ENCODE measurements at regions not wholly inside any gene's neighbourhood (a gene's known extent, or its start where the extent isn't known, plus 50 kb on each side); places are given as distances from the start of the nearest gene placed in this dataset.

DNA sequence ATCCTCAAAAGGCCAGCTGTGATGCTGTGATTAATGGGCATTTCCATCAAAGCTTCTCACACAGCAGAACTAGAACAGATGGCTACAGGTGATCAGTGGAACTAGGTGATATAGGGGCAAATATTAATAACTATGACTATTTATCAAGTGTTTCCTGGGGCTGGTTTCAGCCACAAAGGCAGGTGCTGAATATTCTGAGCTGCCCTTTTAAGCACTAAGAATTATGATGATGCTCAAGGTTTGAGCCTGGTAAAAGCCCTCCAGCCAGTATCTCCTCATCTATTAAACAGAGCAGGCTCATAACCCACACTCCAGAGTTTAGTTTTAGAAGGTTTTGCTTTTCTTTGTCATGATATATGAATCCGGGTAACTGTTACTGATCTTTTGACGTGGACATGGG, 129.5 kb upstream of the ACP3 start:
- H3K36me3 ChIP-seq: no peaks in the 10 kb centered on the region
- no peaks in the 10 kb centered on the region for H3K27me3 ChIP-seq
- no peak overlapping the region for H3K27ac ChIP-seq
- intact Hi-C loops (cut with DNase I): no loop called here
- ATAC-seq (no peak), DNase-seq (no peak)
- H3K4me1 ChIP-seq: no peaks in the 10 kb centered on the region
- TF ChIP-seq, protein P1, sequence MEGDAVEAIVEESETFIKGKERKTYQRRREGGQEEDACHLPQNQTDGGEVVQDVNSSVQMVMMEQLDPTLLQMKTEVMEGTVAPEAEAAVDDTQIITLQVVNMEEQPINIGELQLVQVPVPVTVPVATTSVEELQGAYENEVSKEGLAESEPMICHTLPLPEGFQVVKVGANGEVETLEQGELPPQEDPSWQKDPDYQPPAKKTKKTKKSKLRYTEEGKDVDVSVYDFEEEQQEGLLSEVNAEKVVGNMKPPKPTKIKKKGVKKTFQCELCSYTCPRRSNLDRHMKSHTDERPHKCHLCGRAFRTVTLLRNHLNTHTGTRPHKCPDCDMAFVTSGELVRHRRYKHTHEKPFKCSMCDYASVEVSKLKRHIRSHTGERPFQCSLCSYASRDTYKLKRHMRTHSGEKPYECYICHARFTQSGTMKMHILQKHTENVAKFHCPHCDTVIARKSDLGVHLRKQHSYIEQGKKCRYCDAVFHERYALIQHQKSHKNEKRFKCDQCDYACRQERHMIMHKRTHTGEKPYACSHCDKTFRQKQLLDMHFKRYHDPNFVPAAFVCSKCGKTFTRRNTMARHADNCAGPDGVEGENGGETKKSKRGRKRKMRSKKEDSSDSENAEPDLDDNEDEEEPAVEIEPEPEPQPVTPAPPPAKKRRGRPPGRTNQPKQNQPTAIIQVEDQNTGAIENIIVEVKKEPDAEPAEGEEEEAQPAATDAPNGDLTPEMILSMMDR (IDR thresholded peaks at IDR 0.05): no peak
- H3K4me3 ChIP-seq: no peak overlapping the region
- no peaks in the 10 kb centered on the region for H3K9me3 ChIP-seq

DNA sequence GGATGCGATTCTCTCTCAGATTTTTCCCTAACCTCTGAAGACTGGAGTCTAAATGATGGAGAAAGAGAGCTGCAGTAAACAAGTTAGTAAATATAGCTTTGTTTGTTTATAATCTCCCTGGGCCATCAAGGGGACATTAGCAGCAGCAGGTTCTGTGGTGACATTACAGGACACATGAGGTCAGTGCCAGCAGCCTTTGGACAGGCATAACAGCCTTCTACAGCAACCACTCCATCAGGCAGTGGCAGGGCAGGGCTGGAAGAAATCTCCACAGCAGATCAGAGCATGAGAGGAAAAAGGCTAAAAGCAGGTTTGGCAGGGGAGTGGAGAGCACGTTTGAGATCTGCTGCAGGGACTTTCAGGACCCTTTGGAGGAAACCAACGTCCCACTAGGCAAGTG, 127.6 kb upstream of the ACP3 start:
- no peaks in the 10 kb centered on the region for H3K27me3 ChIP-seq
- DNase-seq (no peak), ATAC-seq (no peak)
- intact Hi-C loops (cut with DNase I): no loop called here
- no peak overlapping the region for H3K4me3 ChIP-seq
- H3K4me1 ChIP-seq: no peaks in the 10 kb centered on the region
- H3K9me3 ChIP-seq: no peaks in the 10 kb centered on the region
- TF ChIP-seq, protein P1 (IDR thresholded peaks at IDR 0.05): no peak
- H3K27ac ChIP-seq: no peak overlapping the region
- no peaks in the 10 kb centered on the region for H3K36me3 ChIP-seq

DNA sequence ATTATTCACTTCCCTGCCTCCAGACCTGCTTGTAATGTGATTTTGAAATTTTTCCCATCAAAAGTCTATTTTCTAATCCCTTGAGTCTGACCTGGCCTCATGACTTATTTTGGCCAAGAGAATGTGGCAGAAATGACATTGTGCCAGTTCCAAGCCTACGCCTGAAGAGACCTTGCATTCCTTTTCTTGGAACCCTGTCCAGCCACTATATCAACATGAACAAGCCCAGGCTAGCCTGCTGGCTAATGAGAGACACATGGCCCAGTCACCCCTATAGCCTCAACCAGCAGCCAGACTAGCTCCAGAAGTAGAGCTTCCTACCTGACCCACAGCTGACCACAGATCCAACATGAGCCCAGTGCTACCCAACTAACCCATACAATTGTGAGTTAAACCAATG, 121.1 kb upstream of the ACP3 start:
- no peak overlapping the region for H3K4me3 ChIP-seq
- no peaks in the 10 kb centered on the region for H3K4me1 ChIP-seq
- TF ChIP-seq, protein P1 (IDR thresholded peaks at IDR 0.05): no peak
- ATAC-seq: no peak
- no peaks in the 10 kb centered on the region for H3K36me3 ChIP-seq
- H3K9me3 ChIP-seq: no peaks in the 10 kb centered on the region
- intact Hi-C loops (cut with DNase I): no loop called here
- H3K27ac ChIP-seq: no peak overlapping the region
- H3K27me3 ChIP-seq: no peaks in the 10 kb centered on the region
- no peak for DNase-seq

DNA sequence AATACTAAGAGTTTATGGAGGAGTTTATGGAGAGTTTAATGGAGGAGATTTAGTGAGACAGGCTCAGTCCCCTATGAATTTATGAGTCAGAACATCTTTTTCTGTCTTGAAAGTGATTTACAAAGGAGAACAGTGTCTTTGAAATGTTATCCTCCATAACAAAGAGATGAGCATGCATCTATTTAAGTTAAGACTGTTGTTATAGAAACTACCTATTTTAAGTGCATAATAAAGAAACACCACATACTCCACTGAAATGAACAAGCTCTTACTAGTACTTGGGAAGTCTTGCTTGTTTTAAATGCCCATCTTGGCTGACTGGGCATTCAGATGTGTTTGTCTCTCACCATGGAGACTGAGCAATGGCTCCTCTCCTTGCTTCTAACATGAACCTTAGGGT, 118.7 kb upstream of the ACP3 start:
- no peaks in the 10 kb centered on the region for H3K36me3 ChIP-seq
- no peak overlapping the region for H3K4me3 ChIP-seq
- H3K9me3 ChIP-seq: no peaks in the 10 kb centered on the region
- DNase-seq (no peak), ATAC-seq (no peak)
- TF ChIP-seq, protein P1 (IDR thresholded peaks at IDR 0.05): no peak
- H3K27ac ChIP-seq: no peak overlapping the region
- no peaks in the 10 kb centered on the region for H3K4me1 ChIP-seq
- intact Hi-C loops (cut with DNase I): no loop called here
- no peaks in the 10 kb centered on the region for H3K27me3 ChIP-seq

DNA sequence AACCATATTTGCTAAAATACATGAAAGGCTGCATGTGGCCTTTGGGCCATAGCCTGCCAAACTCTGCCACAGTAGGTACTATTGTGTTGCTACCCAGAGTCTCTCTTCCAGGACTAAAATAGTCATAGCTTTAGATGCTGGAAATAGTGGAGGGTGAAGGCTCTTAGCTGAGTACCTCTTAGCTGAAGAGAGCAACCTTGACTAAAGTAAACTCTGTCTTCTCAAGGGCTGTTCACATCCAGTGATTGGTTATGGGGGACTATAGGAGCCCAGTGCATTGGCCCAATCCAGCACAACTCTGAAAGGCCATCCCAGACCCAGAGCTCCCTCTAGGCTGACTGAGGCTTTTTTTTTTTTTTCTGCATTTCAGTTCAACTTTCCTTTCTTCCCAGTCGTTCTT, 117.8 kb upstream of the ACP3 start:
- no peak overlapping the region for H3K4me3 ChIP-seq

DNA sequence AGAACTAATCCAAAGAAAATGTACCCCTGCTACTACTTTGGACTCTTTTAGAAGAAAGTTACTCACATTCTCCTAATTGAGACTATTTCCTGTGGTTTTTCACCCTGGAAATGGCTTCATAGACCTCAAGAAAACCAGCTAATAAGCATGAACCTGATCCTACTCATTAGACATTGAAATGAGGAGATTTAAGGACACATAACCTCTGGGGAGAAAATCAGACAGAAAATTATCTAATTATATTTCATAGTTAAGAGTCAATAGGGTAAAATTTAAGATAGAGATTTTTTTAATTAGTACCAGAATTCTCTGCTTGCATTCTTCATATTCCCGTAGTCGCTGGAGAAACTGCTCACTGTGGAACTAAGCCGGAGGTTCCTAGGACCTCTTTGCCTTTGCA, 114.6 kb upstream of the ACP3 start:
- DNase-seq: no peak
- Histone ChIP-seq H3K36me3 (no peaks in the 10 kb centered on the region), H3K4me3 (no peak overlapping the region), H3K4me1 (no peaks in the 10 kb centered on the region), H3K27me3 (no peaks in the 10 kb centered on the region), H3K9me3 (no peaks in the 10 kb centered on the region), H3K27ac (no peak overlapping the region)
- no peak for ATAC-seq
- intact Hi-C loops (cut with DNase I): no loop called here
- TF ChIP-seq, protein P1 (IDR thresholded peaks at IDR 0.05): no peak

More for the DNA sequence above, 117.8 kb upstream of the ACP3 start:
- DNase-seq (no peak), ATAC-seq (peak; percentile 62)
- no peaks in the 10 kb centered on the region for H3K27me3 ChIP-seq
- no peak overlapping the region for H3K27ac ChIP-seq
- H3K9me3 ChIP-seq: no peaks in the 10 kb centered on the region
- no peaks in the 10 kb centered on the region for H3K4me1 ChIP-seq
- no peaks in the 10 kb centered on the region for H3K36me3 ChIP-seq
- TF ChIP-seq, protein P1 (IDR thresholded peaks at IDR 0.05): no peak
- intact Hi-C loops (cut with DNase I): no loop called here

Data from upper lobe of right lung (tissue), 1 donor.